PC-9 (cell line): ENCODE measurements at regions not wholly inside any gene's neighbourhood (a gene's known extent, or its start where the extent isn't known, plus 50 kb on each side); places are given as distances from the start of the nearest gene placed in this dataset.

Experiments
- BruUV-seq: library from RNA; stranded (reverse); fragments of 400-500 nt; replicated peaks from 2 replicates; lab custom pipeline; 2021; lab: Mats Ljungman, UMichigan
- CTCF ChIA-PET: fragments of 300-600 bp; sonication (Branson Sonifier 250); formaldehyde crosslinking; loops from one replicate; lab custom pipeline; 2022; ENCODE audit warnings: antibody characterized with exemption; lab: Charles Lee
- POLR2A ChIA-PET: fragments of 300-600 bp; sonication (Branson Sonifier 250); formaldehyde crosslinking; loops from one replicate; lab custom pipeline; 2022; ENCODE audit warnings: antibody characterized with exemption; ENCODE audit not compliant: unreplicated experiment; lab: Charles Lee
- DNase-seq, 2 experiments: peaks; one replicate each; pipeline versions ENCODE4 v3.0.0 to v3.0.0-alpha.2; 2015 to 2022; ENCODE audit warnings: mixed read lengths in 1 of 2
- H2AFZ ChIP-seq: fragments of 200-600 bp; sonication (generic); 2 replicates; pipeline ENCODE4 v1.8.1; 2017; ENCODE audit warnings: antibody characterized with exemption
- H3F3A ChIP-seq: fragments of 200-600 bp; sonication (generic); 2 replicates; pipeline ENCODE4 v1.8.1; 2017; ENCODE audit warnings: antibody characterized with exemption, mild to moderate bottlenecking, low read depth; ENCODE audit not compliant: insufficient read depth
- H3K27ac ChIP-seq: fragments of 200-600 bp; sonication (generic); 2 replicates; pipeline ENCODE4 v1.6.1; 2016; ENCODE audit warnings: mixed run types
- H3K27me3 ChIP-seq: fragments of 200-600 bp; sonication (generic); 2 replicates; pipeline ENCODE4 v1.6.1; 2016; ENCODE audit warnings: low read depth, mixed run types; ENCODE audit not compliant: insufficient read depth
- H3K36me3 ChIP-seq: fragments of 200-600 bp; sonication (generic); 2 replicates; pipeline ENCODE4 v1.6.1; 2016; ENCODE audit warnings: low read depth, mixed run types
- H3K4me1 ChIP-seq: fragments of 200-600 bp; sonication (generic); replicated peaks from 2 replicates; pipeline ENCODE4 v1.6.1; 2016; ENCODE audit warnings: mixed run types; ENCODE audit not compliant: insufficient read depth
- H3K4me2 ChIP-seq: fragments of 200-600 bp; sonication (generic); 2 replicates; pipeline ENCODE4 v1.6.1; 2017; ENCODE audit warnings: mixed run types
- H3K4me3 ChIP-seq: fragments of 200-600 bp; sonication (generic); 2 replicates; pipeline ENCODE4 v1.6.1; 2016; ENCODE audit warnings: mixed run types
- H3K79me2 ChIP-seq: fragments of 200-600 bp; sonication (generic); 2 replicates; pipeline ENCODE4 v1.6.1; 2017; ENCODE audit warnings: low read depth, mixed run types
- H3K9me2 ChIP-seq: fragments of 200-600 bp; sonication (generic); 2 replicates; pipeline ENCODE4 v1.8.1; 2017; ENCODE audit warnings: mild to moderate bottlenecking; ENCODE audit not compliant: insufficient read depth
- H3K9me3 ChIP-seq: fragments of 200-600 bp; sonication (generic); 2 replicates; pipeline ENCODE4 v1.8.1; 2016; ENCODE audit warnings: low read depth; ENCODE audit not compliant: insufficient read depth
- H4K20me1 ChIP-seq: fragments of 200-600 bp; sonication (generic); 2 replicates; pipeline ENCODE4 v1.8.1; 2017; ENCODE audit not compliant: insufficient read depth
- CTCF ChIP-seq: fragments of 200-600 bp; sonication (generic); conservative IDR thresholded peaks from 2 replicates; pipeline ENCODE4 v1.6.1; 2017; ENCODE audit warnings: mixed run types, antibody characterized with exemption, mild to moderate bottlenecking, moderate library complexity
- EZH2 ChIP-seq: fragments of 200-600 bp; sonication (generic); IDR thresholded peaks from 2 replicates; pipeline ENCODE4 v1.8.0; 2017; ENCODE audit warnings: antibody characterized with exemption, low read depth
- intact Hi-C: fragments of 100-400 bp; cut with micrococcal nuclease; formaldehyde crosslinking; loops from one replicate; pipeline ENCODE4 v1.10.0; 2022; ENCODE audit not compliant: unreplicated experiment

GRCh38 chr2:155651851-155652250, 680.7 kb downstream of the NR4A2 start:
- Histone ChIP-seq H2AFZ (no peak overlapping the region), H3F3A (no peaks in the 10 kb centered on the region), H3K4me3 (no peak overlapping the region), H3K27ac (no peak overlapping the region), H3K4me1 (no peaks in the 10 kb centered on the region), H3K27me3 (no peaks in the 10 kb centered on the region), H3K79me2 (no peaks in the 10 kb centered on the region), H3K36me3 (no peaks in the 10 kb centered on the region), H3K4me2 (no peak overlapping the region), H3K9me3 (no peaks in the 10 kb centered on the region), H4K20me1 (no peaks in the 10 kb centered on the region), H3K9me2 (no peaks in the 10 kb centered on the region)
- intact Hi-C loops = no loop called here
- ChIA-PET CTCF (no interaction called here), POLR2A (no interaction called here)
- DNase-seq = no peak
- no peak for TF ChIP-seq EZH2
- BruUV-seq = no TSS peak

GRCh38 chr2:155645791-155646190, 686.7 kb downstream of the NR4A2 start:
- Histone ChIP-seq H3K36me3 (no peaks in the 10 kb centered on the region), H4K20me1 (no peaks in the 10 kb centered on the region), H2AFZ (no peak overlapping the region), H3K4me1 (no peaks in the 10 kb centered on the region), H3K79me2 (no peaks in the 10 kb centered on the region), H3K27ac (no peak overlapping the region), H3F3A (no peaks in the 10 kb centered on the region), H3K4me3 (no peak overlapping the region), H3K9me2 (no peaks in the 10 kb centered on the region), H3K9me3 (no peaks in the 10 kb centered on the region), H3K27me3 (no peaks in the 10 kb centered on the region), H3K4me2 (no peak overlapping the region)
- ChIA-PET POLR2A (interaction anchor here (0.6 kb wide), 1 partner anchor 94 kb away, joined by 3 read pairs; no protein-coding TSS in a partner anchor), CTCF (no interaction called here)
- BruUV-seq = no TSS peak
- intact Hi-C loops = no loop called here
- DNase-seq = no peak
- TF ChIP-seq CTCF (no peak), EZH2 (no peak)

- no peak overlapping the region for H2AFZ ChIP-seq
- no peaks in the 10 kb centered on the region for H4K20me1 ChIP-seq
- no peak for TF ChIP-seq EZH2
- TF ChIP-seq CTCF = no peak
- no peak for DNase-seq
- no peaks in the 10 kb centered on the region for H3K4me1 ChIP-seq
- H3K4me2 ChIP-seq = no peak overlapping the region
- CTCF ChIA-PET = no interaction called here
- H3K9me2 ChIP-seq = no peaks in the 10 kb centered on the region
- no peaks in the 10 kb centered on the region for H3F3A ChIP-seq
- no peak overlapping the region for H3K4me3 ChIP-seq
- POLR2A ChIA-PET = no interaction called here
- BruUV-seq = no TSS peak
- H3K36me3 ChIP-seq = no peaks in the 10 kb centered on the region
- H3K27me3 ChIP-seq = no peaks in the 10 kb centered on the region
- no peaks in the 10 kb centered on the region for H3K9me3 ChIP-seq
- H3K27ac ChIP-seq = no peak overlapping the region
- intact Hi-C loops = no loop called here
- H3K79me2 ChIP-seq = no peaks in the 10 kb centered on the region
Measured at GRCh38 chr2:155643056-155643775, 689.3 kb downstream of the NR4A2 start.
